ENCODE measurements at regions not wholly inside any gene's neighbourhood (a gene's known extent, or its start where the extent isn't known, plus 50 kb on each side); places are given as distances from the start of the nearest gene placed in this dataset.

GRCh38 chr4:16977081-16977480 is 78.6 kb upstream of the LDB2 start:
- H3K9me3 ChIP-seq, result no peaks in the 10 kb centered on the region
- intact Hi-C loops (cut with DNase I, micrococcal nuclease), result no loop called here
- DNase-seq, result no peak

GRCh38 chr4:16969696-16970135 is 71.3 kb upstream of the LDB2 start:
- DNase-seq (peak in 2 of 3 donors; percentile 20 to 41), ATAC-seq (peak; percentile 38)
- no peak overlapping the region for H3K4me3 ChIP-seq
- TF ChIP-seq, protein P1, sequence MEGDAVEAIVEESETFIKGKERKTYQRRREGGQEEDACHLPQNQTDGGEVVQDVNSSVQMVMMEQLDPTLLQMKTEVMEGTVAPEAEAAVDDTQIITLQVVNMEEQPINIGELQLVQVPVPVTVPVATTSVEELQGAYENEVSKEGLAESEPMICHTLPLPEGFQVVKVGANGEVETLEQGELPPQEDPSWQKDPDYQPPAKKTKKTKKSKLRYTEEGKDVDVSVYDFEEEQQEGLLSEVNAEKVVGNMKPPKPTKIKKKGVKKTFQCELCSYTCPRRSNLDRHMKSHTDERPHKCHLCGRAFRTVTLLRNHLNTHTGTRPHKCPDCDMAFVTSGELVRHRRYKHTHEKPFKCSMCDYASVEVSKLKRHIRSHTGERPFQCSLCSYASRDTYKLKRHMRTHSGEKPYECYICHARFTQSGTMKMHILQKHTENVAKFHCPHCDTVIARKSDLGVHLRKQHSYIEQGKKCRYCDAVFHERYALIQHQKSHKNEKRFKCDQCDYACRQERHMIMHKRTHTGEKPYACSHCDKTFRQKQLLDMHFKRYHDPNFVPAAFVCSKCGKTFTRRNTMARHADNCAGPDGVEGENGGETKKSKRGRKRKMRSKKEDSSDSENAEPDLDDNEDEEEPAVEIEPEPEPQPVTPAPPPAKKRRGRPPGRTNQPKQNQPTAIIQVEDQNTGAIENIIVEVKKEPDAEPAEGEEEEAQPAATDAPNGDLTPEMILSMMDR (IDR thresholded peaks at IDR 0.05), result no peak
- no peaks in the 10 kb centered on the region for H3K9me3 ChIP-seq
- no peaks in the 10 kb centered on the region for H3K36me3 ChIP-seq (ENCODE audit: low read depth)
- no peaks in the 10 kb centered on the region for H3K4me1 ChIP-seq (ENCODE audit: low read depth)
- intact Hi-C loops (cut with DNase I, micrococcal nuclease), result no loop called here

More at GRCh38 chr4:16977081-16977480, 78.6 kb upstream of the LDB2 start:
- TF ChIP-seq, protein P1 (IDR thresholded peaks at IDR 0.05), result no peak
- H3K36me3 ChIP-seq (ENCODE audit: low read depth), result no peaks in the 10 kb centered on the region
- ATAC-seq, result no peak
- H3K4me3 ChIP-seq, result no peak overlapping the region
- H3K4me1 ChIP-seq (ENCODE audit: low read depth), result no peaks in the 10 kb centered on the region

GRCh38 chr4:16967722-16968121 is 69.3 kb upstream of the LDB2 start:
- no peaks in the 10 kb centered on the region for H3K36me3 ChIP-seq (ENCODE audit: low read depth)
- DNase-seq (peak; percentile 27 to 44 (median 40)), ATAC-seq (peak; percentile 29)
- TF ChIP-seq, protein P1 (IDR thresholded peaks at IDR 0.05), result no peak
- no peak overlapping the region for H3K4me3 ChIP-seq
- no peaks in the 10 kb centered on the region for H3K9me3 ChIP-seq
- no peaks in the 10 kb centered on the region for H3K4me1 ChIP-seq (ENCODE audit: low read depth)
- intact Hi-C loops (cut with DNase I, micrococcal nuclease), result no loop called here

DNA sequence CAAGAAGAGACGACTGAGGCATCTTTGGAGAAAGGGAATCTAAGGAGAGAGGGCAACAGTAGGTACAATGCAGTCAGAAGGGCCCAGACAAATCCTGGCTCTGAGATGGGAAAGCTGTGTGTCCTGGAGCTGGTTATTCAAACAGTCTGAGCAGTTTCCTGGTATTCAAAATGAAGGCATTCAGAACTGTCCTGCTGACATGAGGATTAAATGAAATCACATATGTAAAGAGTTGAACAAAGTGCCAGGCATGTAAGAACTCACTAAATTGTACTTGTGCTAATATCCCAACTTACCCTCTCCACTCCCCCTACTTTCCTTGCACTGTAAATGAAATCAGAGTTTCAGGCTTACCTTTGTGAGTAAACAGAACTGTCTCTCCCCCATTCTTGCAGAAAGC is 60.9 kb upstream of the LDB2 start:
- intact Hi-C loops (cut with DNase I, micrococcal nuclease), result no loop called here
- H3K9me3 ChIP-seq, result peaks cover 9% of the 10 kb centered on the region
- TF ChIP-seq, protein P1 (IDR thresholded peaks at IDR 0.05), result no peak
- no peak for DNase-seq
- no peak overlapping the region for H3K4me3 ChIP-seq
- no peaks in the 10 kb centered on the region for H3K4me1 ChIP-seq (ENCODE audit: low read depth)
- H3K36me3 ChIP-seq (ENCODE audit: low read depth), result no peaks in the 10 kb centered on the region
- ATAC-seq, result no peak

GRCh38 chr4:16952896-16953630 is 54.6 kb upstream of the LDB2 start:
- TF ChIP-seq, protein P1 (IDR thresholded peaks at IDR 0.05), result no peak
- H3K9me3 ChIP-seq, result no peaks in the 10 kb centered on the region
- DNase-seq (no peak), ATAC-seq (no peak)
- H3K4me3 ChIP-seq, result no peak overlapping the region
- no peaks in the 10 kb centered on the region for H3K4me1 ChIP-seq (ENCODE audit: low read depth)
- intact Hi-C loops (cut with DNase I, micrococcal nuclease), result no loop called here
- no peaks in the 10 kb centered on the region for H3K36me3 ChIP-seq (ENCODE audit: low read depth)

Data from mucosa of descending colon (tissue), 3 donors.